ENCODE measurements at regions not wholly inside any gene's neighbourhood (a gene's known extent, or its start where the extent isn't known, plus 50 kb on each side); places are given as distances from the start of the nearest gene placed in this dataset.

DNA sequence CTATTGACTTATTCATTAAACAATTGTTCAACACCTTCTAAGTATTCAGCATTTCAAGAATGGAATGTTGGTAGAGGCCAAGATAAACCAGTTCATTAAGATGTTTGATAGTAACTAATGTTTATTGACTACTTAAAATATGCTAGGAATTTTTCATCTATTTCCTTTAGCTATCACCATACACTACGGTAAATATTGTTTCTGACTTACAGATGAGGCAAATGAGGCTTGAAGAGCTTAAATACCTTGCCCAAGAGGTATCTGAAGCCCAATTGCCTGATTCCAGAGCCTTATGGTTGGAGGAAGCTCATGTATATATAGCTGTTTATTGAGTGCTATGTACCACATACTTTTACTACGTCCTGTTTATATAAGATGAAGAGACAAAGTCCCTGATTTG, 286.2 kb downstream of the NDFIP2 start:
- no peak for TF ChIP-seq TAF1 (conservative IDR thresholded peaks at IDR 0.05)
- TF ChIP-seq, protein P1, sequence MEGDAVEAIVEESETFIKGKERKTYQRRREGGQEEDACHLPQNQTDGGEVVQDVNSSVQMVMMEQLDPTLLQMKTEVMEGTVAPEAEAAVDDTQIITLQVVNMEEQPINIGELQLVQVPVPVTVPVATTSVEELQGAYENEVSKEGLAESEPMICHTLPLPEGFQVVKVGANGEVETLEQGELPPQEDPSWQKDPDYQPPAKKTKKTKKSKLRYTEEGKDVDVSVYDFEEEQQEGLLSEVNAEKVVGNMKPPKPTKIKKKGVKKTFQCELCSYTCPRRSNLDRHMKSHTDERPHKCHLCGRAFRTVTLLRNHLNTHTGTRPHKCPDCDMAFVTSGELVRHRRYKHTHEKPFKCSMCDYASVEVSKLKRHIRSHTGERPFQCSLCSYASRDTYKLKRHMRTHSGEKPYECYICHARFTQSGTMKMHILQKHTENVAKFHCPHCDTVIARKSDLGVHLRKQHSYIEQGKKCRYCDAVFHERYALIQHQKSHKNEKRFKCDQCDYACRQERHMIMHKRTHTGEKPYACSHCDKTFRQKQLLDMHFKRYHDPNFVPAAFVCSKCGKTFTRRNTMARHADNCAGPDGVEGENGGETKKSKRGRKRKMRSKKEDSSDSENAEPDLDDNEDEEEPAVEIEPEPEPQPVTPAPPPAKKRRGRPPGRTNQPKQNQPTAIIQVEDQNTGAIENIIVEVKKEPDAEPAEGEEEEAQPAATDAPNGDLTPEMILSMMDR (IDR thresholded peaks at IDR 0.05; ENCODE audit: low read depth, low read length, missing input control) = no peak

Data from liver (tissue), 3 donors.